SK-N-SH (cell line): ENCODE measurements at regions not wholly inside any gene's neighbourhood (a gene's known extent, or its start where the extent isn't known, plus 50 kb on each side); places are given as distances from the start of the nearest gene placed in this dataset.

Source experiments
- CTCF ChIA-PET: fragments of 300-600, 350-600 bp; formaldehyde crosslinking; extraction: SDS; loops from one replicate; lab custom pipeline; 2021; lab: Yijun Ruan, JAX
- POLR2A ChIA-PET: fragments of 350-600 bp; sonication (Branson Sonifier 250); formaldehyde crosslinking; extraction: SDS; loops from one replicate; lab custom pipeline; 2020; ENCODE audit warnings: antibody characterized with exemption, inconsistent platforms; lab: Yijun Ruan, JAX
- DNase-seq: peaks from one replicate; pipeline ENCODE4 v3.0.0; 2012
- H2AFZ ChIP-seq: fragments of 200-600 bp; sonication (generic); 2 replicates; pipeline ENCODE4 v1.8.1; 2016; ENCODE audit warnings: antibody characterized with exemption, mild to moderate bottlenecking, low read depth
- H3F3A ChIP-seq: fragments of 200-600 bp; sonication (generic); replicated peaks from 2 replicates; pipeline ENCODE3; 2016; ENCODE audit warnings: antibody characterized with exemption, mild to moderate bottlenecking; ENCODE audit not compliant: insufficient read depth
- H3K27ac ChIP-seq, 2 experiments: fragments of 200-500 bp in 1 of 2; fragments of 200-600 bp in 1 of 2; sonication (Bioruptor generic) in 1 of 2; sonication (generic), shearing (Covaris generic) in 1 of 2; 2 replicates each; pipeline versions ENCODE4 v1.5.1 to v1.6.1; 2014 to 2016; ENCODE audit warnings: low read depth in 2 of 2, inconsistent platforms in 1 of 2, low read length in 1 of 2, mild to moderate bottlenecking in 1 of 2, mixed read lengths in 1 of 2
- H3K27me3 ChIP-seq: fragments of 200-600 bp; sonication (generic), shearing (Covaris generic); 2 replicates; pipeline ENCODE4 v1.6.1; 2016; ENCODE audit warnings: mixed run types; ENCODE audit not compliant: insufficient read depth
- H3K36me3 ChIP-seq, 2 experiments: fragments of 200-500 bp in 1 of 2; fragments of 200-600 bp in 1 of 2; sonication (Bioruptor generic) in 1 of 2; sonication (generic) in 1 of 2; replicated peaks in 1 of 2; 2 replicates each; pipeline versions ENCODE3 to v1.5.1; 2014 to 2016; ENCODE audit warnings: low read length in 1 of 2, mild to moderate bottlenecking in 1 of 2; ENCODE audit not compliant: insufficient read depth in 2 of 2, control insufficient read depth in 1 of 2
- H3K4me1 ChIP-seq, 2 experiments: fragments of 200-500 bp in 1 of 2; fragments of 200-600 bp in 1 of 2; sonication (Bioruptor generic) in 1 of 2; sonication (generic), shearing (Covaris generic) in 1 of 2; 2 replicates each; pipeline versions ENCODE4 v1.5.1 to v1.6.1; 2014 to 2016; ENCODE audit warnings: low read depth in 1 of 2, low read length in 1 of 2, mixed run types in 1 of 2; ENCODE audit not compliant: insufficient read depth in 2 of 2, control insufficient read depth in 1 of 2
- H3K4me2 ChIP-seq: fragments of 200-600 bp; sonication (generic), shearing (Covaris generic); 2 replicates; pipeline ENCODE4 v1.6.1; 2017; ENCODE audit warnings: mixed run types
- H3K4me3 ChIP-seq, 2 experiments: fragments of 200-500 bp in 1 of 2; fragments of 200-600 bp in 1 of 2; sonication (Bioruptor generic) in 1 of 2; sonication (generic), shearing (Covaris generic) in 1 of 2; 2 replicates each; pipeline versions ENCODE4 v1.5.1 to v1.8.1; 2014 to 2016; ENCODE audit warnings: low read depth in 2 of 2, inconsistent platforms in 1 of 2, low read length in 1 of 2, mild to moderate bottlenecking in 1 of 2, mixed read lengths in 1 of 2, moderate library complexity in 1 of 2
- H3K79me2 ChIP-seq: fragments of 200-600 bp; sonication (generic); 2 replicates; pipeline ENCODE4 v1.8.1; 2017; ENCODE audit warnings: mild to moderate bottlenecking; ENCODE audit not compliant: insufficient read depth
- H3K9ac ChIP-seq: fragments of 200-600 bp; sonication (generic); 2 replicates; pipeline ENCODE4 v1.6.1; 2017; ENCODE audit warnings: mixed run types
- H3K9me2 ChIP-seq: fragments of 200-600 bp; sonication (generic); 2 replicates; pipeline ENCODE4 v1.6.1; 2017; ENCODE audit warnings: mixed run types
- H3K9me3 ChIP-seq: fragments of 200-600 bp; sonication (generic); 2 replicates; pipeline ENCODE4 v1.6.1; 2017; ENCODE audit warnings: mixed run types, mild to moderate bottlenecking, moderate library complexity
- H4K20me1 ChIP-seq: fragments of 200-600 bp; sonication (generic); 2 replicates; pipeline ENCODE4 v1.6.1; 2017; ENCODE audit warnings: mild to moderate bottlenecking, mixed run types; ENCODE audit not compliant: insufficient read depth
- ELF1 ChIP-seq: IDR thresholded peaks from 2 replicates; pipeline ENCODE4 v1.4.0; 2012
- EZH2phosphoT487 ChIP-seq: fragments of 200-600 bp; sonication (generic); IDR thresholded peaks from 2 replicates; pipeline ENCODE4 v1.6.1; 2017; ENCODE audit warnings: low read depth, mixed run types, mild to moderate bottlenecking, antibody characterized with exemption, moderate library complexity, borderline replicate concordance
- FOSL2 ChIP-seq: IDR thresholded peaks from 2 replicates; pipeline ENCODE4 v1.4.0; 2012; ENCODE audit warnings: low read depth, mild to moderate bottlenecking, moderate library complexity, borderline replicate concordance
- FOXM1 ChIP-seq: IDR thresholded peaks from 2 replicates; pipeline ENCODE4 v1.4.0; 2012; ENCODE audit warnings: low read depth, mild to moderate bottlenecking
- GABPA ChIP-seq: IDR thresholded peaks from 2 replicates; pipeline ENCODE4 v1.4.0; 2012; ENCODE audit warnings: low read depth, mild to moderate bottlenecking
- JUND ChIP-seq: IDR thresholded peaks from 2 replicates; pipeline ENCODE4 v1.4.0; 2012
- NFIC ChIP-seq: IDR thresholded peaks from 2 replicates; pipeline ENCODE4 v1.4.0; 2012; ENCODE audit warnings: borderline replicate concordance
- RAD21 ChIP-seq: IDR thresholded peaks from 2 replicates; pipeline ENCODE4 v1.6.1; 2012; ENCODE audit warnings: mild to moderate bottlenecking, low read length
- RCOR1 ChIP-seq: fragments of 150-350 bp; IDR thresholded peaks from 2 replicates; pipeline ENCODE4 v1.6.1; 2017; ENCODE audit warnings: antibody characterized with exemption, low read length
- RXRA ChIP-seq: IDR thresholded peaks from 2 replicates; pipeline ENCODE4 v1.4.0; 2012; ENCODE audit warnings: low read depth, mild to moderate bottlenecking, borderline replicate concordance
- SMC3 ChIP-seq: IDR thresholded peaks from 2 replicates; pipeline ENCODE4 v1.6.1; 2012; ENCODE audit warnings: low read depth, low read length, improper control_type of control experiment
- TAF1 ChIP-seq: IDR thresholded peaks from 2 replicates; pipeline ENCODE4 v1.6.1; 2012; ENCODE audit warnings: low read depth, mild to moderate bottlenecking, low read length, moderate library complexity, borderline replicate concordance
- TCF12 ChIP-seq: IDR thresholded peaks from 2 replicates; pipeline ENCODE4 v1.4.0; 2012
- TEAD4 ChIP-seq: IDR thresholded peaks from 2 replicates; pipeline ENCODE4 v1.4.0; 2012; ENCODE audit warnings: mild to moderate bottlenecking, borderline replicate concordance; ENCODE audit not compliant: insufficient read depth
- WGBS: methylation state at CpG from one replicate; pipeline ENCODE4 v1.1.6; 2017; ENCODE audit warnings: low lambda C conversion rate; 5-methylcytosine and 5-hydroxymethylcytosine counted together
- TF ChIP-seq, protein P1 (sequence below): IDR thresholded peaks from 2 replicates; pipeline ENCODE4 v1.4.0; 2012; ENCODE audit warnings: low read depth, borderline replicate concordance
- TF ChIP-seq, protein P2 (sequence below): fragments of 200-600 bp; sonication (generic); IDR thresholded peaks from 2 replicates; pipeline ENCODE4 v1.6.1; 2017; ENCODE audit warnings: antibody characterized with exemption, mild to moderate bottlenecking, moderate library complexity
- TF ChIP-seq, protein P3 (sequence below): IDR thresholded peaks from 2 replicates; pipeline ENCODE4; 2012
- TF ChIP-seq, protein P4 (sequence below): fragments of 150-350 bp; IDR thresholded peaks from 2 replicates; pipeline ENCODE4 v1.6.1; 2017; ENCODE audit warnings: antibody characterized with exemption, low read length, low read depth, borderline replicate concordance
- TF ChIP-seq, protein P5 (sequence below): IDR thresholded peaks from 2 replicates; pipeline ENCODE4 v1.6.1; 2012; ENCODE audit warnings: mild to moderate bottlenecking, low read depth, low read length, moderate library complexity

DNA sequence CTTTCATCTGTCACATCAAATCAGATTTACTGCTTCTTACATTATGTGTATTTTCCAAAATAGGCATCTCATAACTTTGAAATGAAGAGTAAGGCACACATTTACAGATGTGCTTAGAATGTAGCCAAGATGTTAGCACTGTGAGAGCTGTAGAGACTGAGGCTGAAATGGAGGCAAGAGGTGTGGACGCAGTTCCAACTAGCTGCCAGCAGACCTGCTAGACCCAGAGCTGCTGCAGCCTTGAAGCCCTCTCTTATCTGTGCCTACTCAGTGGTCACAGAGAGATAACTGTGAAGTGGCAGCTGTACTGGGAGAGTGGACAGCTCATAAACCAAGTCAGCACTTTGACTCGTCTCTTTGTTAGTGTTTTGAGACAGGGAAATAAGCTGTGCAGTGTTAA lies 470.9 kb downstream of the CCER1 start:
- Histone ChIP-seq H3K79me2 (no peaks in the 10 kb centered on the region), H3K9me2 (no peaks in the 10 kb centered on the region), H2AFZ (no peak overlapping the region), H3K9ac (no peak overlapping the region), H3K27ac (no peak overlapping the region), H3K36me3 (no peaks in the 10 kb centered on the region), H3F3A (no peaks in the 10 kb centered on the region), H3K4me3 (no peak overlapping the region), H3K27me3 (no peaks in the 10 kb centered on the region), H3K9me3 (no peaks in the 10 kb centered on the region), H3K4me2 (no peak overlapping the region), H4K20me1 (no peaks in the 10 kb centered on the region), H3K4me1 (peaks cover 0 to 7% of the 10 kb centered on the region in 2 experiments; a peak in 3 of 4 replicates)
- WGBS: 32% methylated on average over 2 of the region's 2 CpGs
- CTCF ChIA-PET: no interaction called here
- POLR2A ChIA-PET: no interaction called here
- DNase-seq: no peak
- TF ChIP-seq TAF1 (no peak), NFIC (no peak), FOXM1 (no peak), RXRA (no peak), TEAD4 (no peak), GABPA (no peak), ELF1 (no peak), EZH2phosphoT487 (no peak), JUND (no peak), RCOR1 (no peak), FOSL2 (no peak), SMC3 (no peak), RAD21 (no peak), TCF12 (no peak)
- TF ChIP-seq, protein P1, sequence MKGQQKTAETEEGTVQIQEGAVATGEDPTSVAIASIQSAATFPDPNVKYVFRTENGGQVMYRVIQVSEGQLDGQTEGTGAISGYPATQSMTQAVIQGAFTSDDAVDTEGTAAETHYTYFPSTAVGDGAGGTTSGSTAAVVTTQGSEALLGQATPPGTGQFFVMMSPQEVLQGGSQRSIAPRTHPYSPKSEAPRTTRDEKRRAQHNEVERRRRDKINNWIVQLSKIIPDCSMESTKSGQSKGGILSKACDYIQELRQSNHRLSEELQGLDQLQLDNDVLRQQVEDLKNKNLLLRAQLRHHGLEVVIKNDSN: no peak
- TF ChIP-seq, protein P2, sequence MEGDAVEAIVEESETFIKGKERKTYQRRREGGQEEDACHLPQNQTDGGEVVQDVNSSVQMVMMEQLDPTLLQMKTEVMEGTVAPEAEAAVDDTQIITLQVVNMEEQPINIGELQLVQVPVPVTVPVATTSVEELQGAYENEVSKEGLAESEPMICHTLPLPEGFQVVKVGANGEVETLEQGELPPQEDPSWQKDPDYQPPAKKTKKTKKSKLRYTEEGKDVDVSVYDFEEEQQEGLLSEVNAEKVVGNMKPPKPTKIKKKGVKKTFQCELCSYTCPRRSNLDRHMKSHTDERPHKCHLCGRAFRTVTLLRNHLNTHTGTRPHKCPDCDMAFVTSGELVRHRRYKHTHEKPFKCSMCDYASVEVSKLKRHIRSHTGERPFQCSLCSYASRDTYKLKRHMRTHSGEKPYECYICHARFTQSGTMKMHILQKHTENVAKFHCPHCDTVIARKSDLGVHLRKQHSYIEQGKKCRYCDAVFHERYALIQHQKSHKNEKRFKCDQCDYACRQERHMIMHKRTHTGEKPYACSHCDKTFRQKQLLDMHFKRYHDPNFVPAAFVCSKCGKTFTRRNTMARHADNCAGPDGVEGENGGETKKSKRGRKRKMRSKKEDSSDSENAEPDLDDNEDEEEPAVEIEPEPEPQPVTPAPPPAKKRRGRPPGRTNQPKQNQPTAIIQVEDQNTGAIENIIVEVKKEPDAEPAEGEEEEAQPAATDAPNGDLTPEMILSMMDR: no peak
- TF ChIP-seq, protein P3, sequence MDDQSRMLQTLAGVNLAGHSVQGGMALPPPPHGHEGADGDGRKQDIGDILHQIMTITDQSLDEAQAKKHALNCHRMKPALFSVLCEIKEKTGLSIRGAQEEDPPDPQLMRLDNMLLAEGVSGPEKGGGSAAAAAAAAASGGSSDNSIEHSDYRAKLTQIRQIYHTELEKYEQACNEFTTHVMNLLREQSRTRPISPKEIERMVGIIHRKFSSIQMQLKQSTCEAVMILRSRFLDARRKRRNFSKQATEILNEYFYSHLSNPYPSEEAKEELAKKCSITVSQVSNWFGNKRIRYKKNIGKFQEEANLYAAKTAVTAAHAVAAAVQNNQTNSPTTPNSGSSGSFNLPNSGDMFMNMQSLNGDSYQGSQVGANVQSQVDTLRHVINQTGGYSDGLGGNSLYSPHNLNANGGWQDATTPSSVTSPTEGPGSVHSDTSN: no peak
- TF ChIP-seq, protein P4, sequence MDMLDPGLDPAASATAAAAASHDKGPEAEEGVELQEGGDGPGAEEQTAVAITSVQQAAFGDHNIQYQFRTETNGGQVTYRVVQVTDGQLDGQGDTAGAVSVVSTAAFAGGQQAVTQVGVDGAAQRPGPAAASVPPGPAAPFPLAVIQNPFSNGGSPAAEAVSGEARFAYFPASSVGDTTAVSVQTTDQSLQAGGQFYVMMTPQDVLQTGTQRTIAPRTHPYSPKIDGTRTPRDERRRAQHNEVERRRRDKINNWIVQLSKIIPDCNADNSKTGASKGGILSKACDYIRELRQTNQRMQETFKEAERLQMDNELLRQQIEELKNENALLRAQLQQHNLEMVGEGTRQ: no peak
- TF ChIP-seq, protein P5, sequence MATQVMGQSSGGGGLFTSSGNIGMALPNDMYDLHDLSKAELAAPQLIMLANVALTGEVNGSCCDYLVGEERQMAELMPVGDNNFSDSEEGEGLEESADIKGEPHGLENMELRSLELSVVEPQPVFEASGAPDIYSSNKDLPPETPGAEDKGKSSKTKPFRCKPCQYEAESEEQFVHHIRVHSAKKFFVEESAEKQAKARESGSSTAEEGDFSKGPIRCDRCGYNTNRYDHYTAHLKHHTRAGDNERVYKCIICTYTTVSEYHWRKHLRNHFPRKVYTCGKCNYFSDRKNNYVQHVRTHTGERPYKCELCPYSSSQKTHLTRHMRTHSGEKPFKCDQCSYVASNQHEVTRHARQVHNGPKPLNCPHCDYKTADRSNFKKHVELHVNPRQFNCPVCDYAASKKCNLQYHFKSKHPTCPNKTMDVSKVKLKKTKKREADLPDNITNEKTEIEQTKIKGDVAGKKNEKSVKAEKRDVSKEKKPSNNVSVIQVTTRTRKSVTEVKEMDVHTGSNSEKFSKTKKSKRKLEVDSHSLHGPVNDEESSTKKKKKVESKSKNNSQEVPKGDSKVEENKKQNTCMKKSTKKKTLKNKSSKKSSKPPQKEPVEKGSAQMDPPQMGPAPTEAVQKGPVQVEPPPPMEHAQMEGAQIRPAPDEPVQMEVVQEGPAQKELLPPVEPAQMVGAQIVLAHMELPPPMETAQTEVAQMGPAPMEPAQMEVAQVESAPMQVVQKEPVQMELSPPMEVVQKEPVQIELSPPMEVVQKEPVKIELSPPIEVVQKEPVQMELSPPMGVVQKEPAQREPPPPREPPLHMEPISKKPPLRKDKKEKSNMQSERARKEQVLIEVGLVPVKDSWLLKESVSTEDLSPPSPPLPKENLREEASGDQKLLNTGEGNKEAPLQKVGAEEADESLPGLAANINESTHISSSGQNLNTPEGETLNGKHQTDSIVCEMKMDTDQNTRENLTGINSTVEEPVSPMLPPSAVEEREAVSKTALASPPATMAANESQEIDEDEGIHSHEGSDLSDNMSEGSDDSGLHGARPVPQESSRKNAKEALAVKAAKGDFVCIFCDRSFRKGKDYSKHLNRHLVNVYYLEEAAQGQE: no peak
